ENCODE measurements at regions not wholly inside any gene's neighbourhood (a gene's known extent, or its start where the extent isn't known, plus 50 kb on each side); places are given as distances from the start of the nearest gene placed in this dataset.

- 86 to 91% methylated on average over 1 of the region's 1 CpG for WGBS, 2 donors (ENCODE audit: low coverage in 1 of 2)
- H3K4me3 ChIP-seq = no peak overlapping the region
- no peak for DNase-seq
- H3K9me3 ChIP-seq = no peaks in the 10 kb centered on the region
- intact Hi-C loops (cut with DNase I; ENCODE audit: low total_unique reads) (no loop called here), in situ Hi-C loops (cut with MboI; ENCODE audit: low pct_ligation_motif_present in 1 of 4, low pct_unique_long_range_greater_than_20kb in 1 of 4, low sequenced_read_pairs in 3 of 4) (no loop called here)
- no peaks in the 10 kb centered on the region for H3K4me1 ChIP-seq
- H3K27me3 ChIP-seq = no peaks in the 10 kb centered on the region
- H3K36me3 ChIP-seq = no peaks in the 10 kb centered on the region
- TF ChIP-seq CTCF (IDR thresholded peaks at IDR 0.05) (no peak), POLR2AphosphoS5 (IDR thresholded peaks at IDR 0.05) (no peak), POLR2A (IDR thresholded peaks at IDR 0.05) (no peak), EP300 (IDR thresholded peaks at IDR 0.05; ENCODE audit: low read depth) (no peak)
- H3K27ac ChIP-seq = no peak overlapping the region
Observed at GRCh38 chr2:49219741-49220140, 65.4 kb upstream of the FSHR start.

- in situ Hi-C loops (cut with MboI; ENCODE audit: low pct_ligation_motif_present in 1 of 4, low pct_unique_long_range_greater_than_20kb in 1 of 4, low sequenced_read_pairs in 3 of 4) = no loop called here
- H3K27ac ChIP-seq = no peak overlapping the region
- no peak overlapping the region for H3K4me3 ChIP-seq
- no peaks in the 10 kb centered on the region for H3K36me3 ChIP-seq
- no peaks in the 10 kb centered on the region for H3K4me1 ChIP-seq
- H3K9me3 ChIP-seq = no peaks in the 10 kb centered on the region
- 65% methylated on average over 10 of the region's 10 CpGs; no CpG with 5 or more reads in 1 of the 2 donors for whole genome bisulfite sequencing, 2 donors (ENCODE audit: low coverage in 1 of 2)
- intact Hi-C loops (cut with DNase I; ENCODE audit: low total_unique reads) = no loop called here
- no peaks in the 10 kb centered on the region for H3K27me3 ChIP-seq
- DNase-seq = no peak
- TF ChIP-seq CTCF (IDR thresholded peaks at IDR 0.05) (no peak), POLR2A (IDR thresholded peaks at IDR 0.05) (no peak), POLR2AphosphoS5 (IDR thresholded peaks at IDR 0.05) (no peak)
Observed at GRCh38 chr2:49210191-49210590, 55.9 kb upstream of the FSHR start.

- Histone ChIP-seq H3K27ac (no peak overlapping the region), H3K9me3 (no peaks in the 10 kb centered on the region), H3K27me3 (no peaks in the 10 kb centered on the region), H3K4me1 (no peaks in the 10 kb centered on the region), H3K36me3 (no peaks in the 10 kb centered on the region), H3K4me3 (no peak overlapping the region)
- WGBS, 2 donors (ENCODE audit: low coverage in 1 of 2) = 68 to 83% methylated on average over 3 of the region's 3 CpGs
- in situ Hi-C loops (cut with MboI; ENCODE audit: low pct_ligation_motif_present in 1 of 4, low pct_unique_long_range_greater_than_20kb in 1 of 4, low sequenced_read_pairs in 3 of 4) = no loop called here
- no peak for DNase-seq
- intact Hi-C loops (cut with DNase I; ENCODE audit: low total_unique reads) = no loop called here
- TF ChIP-seq CTCF (IDR thresholded peaks at IDR 0.05) = no peak
- TF ChIP-seq POLR2A (IDR thresholded peaks at IDR 0.05) = no peak
- no peak for TF ChIP-seq POLR2AphosphoS5 (IDR thresholded peaks at IDR 0.05)
- no peak for TF ChIP-seq EP300 (IDR thresholded peaks at IDR 0.05; ENCODE audit: low read depth)
Observed at GRCh38 chr2:49207204-49207603, 52.9 kb upstream of the FSHR start.

Small RNA genes in the stretch of these regions (small RNA-seq; reads per million reads assigned to genes)
- gene RNU6-439P = 0 reads per million in 4 donors

All from transverse colon (tissue), 4 donors.